CD4-positive, alpha-beta T cell (primary cell): ENCODE measurements at regions not wholly inside any gene's neighbourhood (a gene's known extent, or its start where the extent isn't known, plus 50 kb on each side); places are given as distances from the start of the nearest gene placed in this dataset.

Experiments used
- ATAC-seq: fragments of 200-7000 bp; cut with Tn5 transposase; one replicate; pipeline ENCODE4 v1.10.0; 2022; ENCODE audit warnings: mild to moderate bottlenecking; ENCODE audit not compliant: poor library complexity
- CTCF ChIA-PET: fragments of 350-600 bp; sonication (Branson Sonifier 250); formaldehyde crosslinking; loops from one replicate; lab custom pipeline; 2021; ENCODE audit warnings: antibody characterized with exemption, inconsistent platforms; lab: Charles Lee
- POLR2A ChIA-PET: fragments of 350-600 bp; sonication (Branson Sonifier 250); formaldehyde crosslinking; loops from one replicate; lab custom pipeline; 2021; ENCODE audit warnings: antibody characterized with exemption, inconsistent platforms; lab: Charles Lee
- DNase-seq, 14 experiments: peaks; one replicate each; pipeline ENCODE4 v3.0.0-alpha.2; 2013 to 2020; ENCODE audit warnings: mixed read lengths in 2 of 14
- H3K27ac ChIP-seq, 2 donors: one replicate each; pipeline versions ENCODE4 v1.5.1 to v1.7.0; 2013; ENCODE audit warnings: low read length in 2 of 2, low read depth in 1 of 2, mild to moderate bottlenecking in 1 of 2
- H3K27me3 ChIP-seq, 2 experiments: 1 replicate in 1 of 2; 2 replicates in 1 of 2; pipeline versions ENCODE4 v1.6.1 to v1.7.0; 2013; ENCODE audit warnings: low read length in 2 of 2, control low read depth in 1 of 2, mild to moderate bottlenecking in 1 of 2, moderate library complexity in 1 of 2; ENCODE audit not compliant: insufficient read depth in 2 of 2, control insufficient read depth in 1 of 2
- H3K36me3 ChIP-seq: one replicate; pipeline ENCODE4 v1.6.1; 2013; ENCODE audit warnings: low read length, control low read depth; ENCODE audit not compliant: insufficient read depth
- H3K4me1 ChIP-seq: one replicate; pipeline ENCODE4 v1.6.1; 2013; ENCODE audit warnings: low read length, control low read depth; ENCODE audit not compliant: insufficient read depth
- H3K4me3 ChIP-seq: one replicate; pipeline ENCODE4 v1.5.1; 2013; ENCODE audit warnings: mild to moderate bottlenecking, low read length, moderate library complexity
- H3K9me3 ChIP-seq, 2 experiments: 1 replicate in 1 of 2; 2 replicates in 1 of 2; pipeline versions ENCODE4 v1.6.1 to v1.7.0; 2013; ENCODE audit warnings: low read length in 2 of 2, mild to moderate bottlenecking in 2 of 2, control low read depth in 1 of 2, moderate library complexity in 1 of 2; ENCODE audit not compliant: control insufficient read depth in 1 of 2, insufficient read depth in 1 of 2
- H3K27ac Mint-ChIP-seq: one replicate; pipeline ENCODE4 v1.8.0; 2020; ENCODE audit warnings: mixed read lengths
- H3K27me3 Mint-ChIP-seq: one replicate; pipeline ENCODE4 v1.8.0; 2021; ENCODE audit warnings: mixed read lengths
- H3K36me3 Mint-ChIP-seq: one replicate; pipeline ENCODE4 v1.8.0; 2021; ENCODE audit warnings: low read depth, mixed read lengths
- H3K4me1 Mint-ChIP-seq: one replicate; pipeline ENCODE4 v1.8.0; 2021; ENCODE audit warnings: low read depth, mixed read lengths
- H3K4me3 Mint-ChIP-seq: one replicate; pipeline ENCODE4 v1.8.0; 2020; ENCODE audit warnings: mild to moderate bottlenecking, mixed read lengths
- H3K9me3 Mint-ChIP-seq: one replicate; pipeline ENCODE4 v1.8.0; 2020; ENCODE audit warnings: mixed read lengths
- intact Hi-C, 2 experiments: fragments of 100-400 bp; cut with DNase I in 1 of 2; cut with micrococcal nuclease in 1 of 2; formaldehyde crosslinking; loops; one replicate each; pipeline versions ENCODE4 v1.15.1 to v1.9.0; 2023 to 2025; cut with DNase I, micrococcal nuclease
- TF ChIP-seq, protein P1 (sequence below): fragments of 200-600 bp; IDR thresholded peaks from one replicate; pipeline ENCODE4 v1.8.0; 2022; ENCODE audit warnings: antibody characterized with exemption, mild to moderate bottlenecking

DNA sequence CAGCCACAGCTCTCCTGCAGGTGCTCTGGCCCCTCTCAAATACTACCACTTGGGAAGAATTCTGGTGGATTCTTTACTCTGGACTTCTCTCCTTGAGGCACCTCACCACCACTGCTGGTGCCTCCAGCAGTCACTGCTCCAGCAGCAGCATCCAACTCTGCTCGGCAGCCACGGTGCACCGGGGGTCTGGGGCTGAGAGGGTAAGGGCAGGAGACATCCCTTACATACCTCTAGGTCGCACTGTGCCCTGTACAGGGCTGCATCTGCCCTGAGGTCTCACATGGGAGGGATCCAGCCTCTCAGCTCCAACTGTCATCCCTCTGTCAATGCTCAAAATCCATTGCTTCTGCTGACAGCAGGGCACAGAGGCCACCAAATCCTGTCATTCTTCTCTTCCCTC lies 588.2 kb downstream of the CDK5RAP2 start:
- DNase-seq (no peak), ATAC-seq (no peak)
- Histone ChIP-seq H3K36me3 (no peaks in the 10 kb centered on the region), H3K27me3 (no peaks in the 10 kb centered on the region), H3K4me1 (no peaks in the 10 kb centered on the region), H3K27ac (no peak overlapping the region), H3K9me3 (peaks cover 0 to 7% of the 10 kb centered on the region in 2 experiments), H3K4me3 (no peak overlapping the region)
- intact Hi-C loops = no loop called here
- H3K9me3 Mint-ChIP-seq = no peaks in the 10 kb centered on the region
- ChIA-PET POLR2A (no interaction called here), CTCF (no interaction called here)
- TF ChIP-seq, protein P1, sequence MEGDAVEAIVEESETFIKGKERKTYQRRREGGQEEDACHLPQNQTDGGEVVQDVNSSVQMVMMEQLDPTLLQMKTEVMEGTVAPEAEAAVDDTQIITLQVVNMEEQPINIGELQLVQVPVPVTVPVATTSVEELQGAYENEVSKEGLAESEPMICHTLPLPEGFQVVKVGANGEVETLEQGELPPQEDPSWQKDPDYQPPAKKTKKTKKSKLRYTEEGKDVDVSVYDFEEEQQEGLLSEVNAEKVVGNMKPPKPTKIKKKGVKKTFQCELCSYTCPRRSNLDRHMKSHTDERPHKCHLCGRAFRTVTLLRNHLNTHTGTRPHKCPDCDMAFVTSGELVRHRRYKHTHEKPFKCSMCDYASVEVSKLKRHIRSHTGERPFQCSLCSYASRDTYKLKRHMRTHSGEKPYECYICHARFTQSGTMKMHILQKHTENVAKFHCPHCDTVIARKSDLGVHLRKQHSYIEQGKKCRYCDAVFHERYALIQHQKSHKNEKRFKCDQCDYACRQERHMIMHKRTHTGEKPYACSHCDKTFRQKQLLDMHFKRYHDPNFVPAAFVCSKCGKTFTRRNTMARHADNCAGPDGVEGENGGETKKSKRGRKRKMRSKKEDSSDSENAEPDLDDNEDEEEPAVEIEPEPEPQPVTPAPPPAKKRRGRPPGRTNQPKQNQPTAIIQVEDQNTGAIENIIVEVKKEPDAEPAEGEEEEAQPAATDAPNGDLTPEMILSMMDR = no peak
- H3K27me3 Mint-ChIP-seq = peaks cover 10% of the 10 kb centered on the region
- H3K36me3 Mint-ChIP-seq = no peaks in the 10 kb centered on the region
- H3K27ac Mint-ChIP-seq = no peak overlapping the region
- no peak overlapping the region for H3K4me3 Mint-ChIP-seq
- no peaks in the 10 kb centered on the region for H3K4me1 Mint-ChIP-seq

DNA sequence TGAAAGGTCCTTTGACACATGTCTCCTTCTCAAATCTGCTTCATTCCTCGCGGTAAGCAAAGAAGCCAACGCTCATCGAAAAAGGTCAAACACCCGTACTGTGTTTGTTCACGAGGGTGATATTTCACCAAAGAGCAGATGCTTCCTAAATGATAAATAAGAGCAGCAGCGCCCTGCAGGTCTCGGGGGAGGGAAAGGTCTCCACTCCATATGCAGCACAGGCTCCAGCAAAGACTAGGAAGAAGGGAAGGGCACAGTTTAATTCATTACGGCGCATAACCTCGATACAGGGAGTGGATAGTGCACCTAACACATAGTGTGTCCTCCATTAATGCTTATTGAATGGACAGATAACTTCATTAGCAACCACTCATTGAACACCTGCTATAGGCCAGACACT lies 593.3 kb downstream of the CDK5RAP2 start:
- ChIA-PET POLR2A (no interaction called here), CTCF (no interaction called here)
- ATAC-seq = no peak
- Mint-ChIP-seq H3K4me1 (no peaks in the 10 kb centered on the region), H3K36me3 (no peaks in the 10 kb centered on the region), H3K9me3 (no peaks in the 10 kb centered on the region), H3K27ac (no peak overlapping the region), H3K27me3 (peaks cover 4% of the 10 kb centered on the region), H3K4me3 (no peak overlapping the region)
- TF ChIP-seq, protein P1 = no peak
- H3K4me1 ChIP-seq = no peaks in the 10 kb centered on the region
- H3K4me3 ChIP-seq = no peak overlapping the region
- intact Hi-C loops = no loop called here
- H3K9me3 ChIP-seq = peaks cover 0 to 9% of the 10 kb centered on the region in 2 experiments
- H3K27ac ChIP-seq = no peak overlapping the region
- no peaks in the 10 kb centered on the region for H3K27me3 ChIP-seq
- no peaks in the 10 kb centered on the region for H3K36me3 ChIP-seq
- DNase-seq = no peak

DNA sequence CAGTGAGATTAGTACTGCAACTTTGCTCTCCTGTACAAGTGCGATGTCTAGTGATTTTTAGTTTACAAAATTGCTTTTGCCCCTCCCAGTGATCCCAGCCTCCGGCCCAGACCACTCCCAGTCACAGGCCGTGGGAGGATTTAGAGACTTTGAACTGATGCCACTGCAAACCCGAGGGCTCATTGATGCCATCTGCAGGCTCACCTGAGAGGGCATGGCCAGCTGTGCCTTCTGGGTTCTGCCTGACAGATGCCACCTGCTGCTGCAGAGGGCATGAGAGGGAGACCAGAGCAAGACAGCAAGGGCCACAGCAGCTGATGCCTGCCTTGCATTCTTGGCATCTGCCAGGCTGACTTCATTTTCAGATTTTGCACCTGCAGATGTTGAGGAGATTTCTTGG lies 593.8 kb downstream of the CDK5RAP2 start:
- H3K4me1 Mint-ChIP-seq = no peaks in the 10 kb centered on the region
- Histone ChIP-seq H3K4me3 (no peak overlapping the region), H3K9me3 (peaks cover 0 to 5% of the 10 kb centered on the region in 2 experiments), H3K36me3 (no peaks in the 10 kb centered on the region), H3K27me3 (no peaks in the 10 kb centered on the region), H3K4me1 (no peaks in the 10 kb centered on the region), H3K27ac (no peak overlapping the region)
- H3K27me3 Mint-ChIP-seq = peaks cover 4% of the 10 kb centered on the region
- intact Hi-C loops = no loop called here
- ATAC-seq (no peak), DNase-seq (no peak)
- ChIA-PET POLR2A (no interaction called here), CTCF (no interaction called here)
- TF ChIP-seq, protein P1 = no peak
- no peak overlapping the region for H3K27ac Mint-ChIP-seq
- no peaks in the 10 kb centered on the region for H3K36me3 Mint-ChIP-seq
- no peak overlapping the region for H3K4me3 Mint-ChIP-seq
- H3K9me3 Mint-ChIP-seq = no peaks in the 10 kb centered on the region
